Stomach (tissue), 8 donors: ENCODE measurements at regions not wholly inside any gene's neighbourhood (a gene's known extent, or its start where the extent isn't known, plus 50 kb on each side); places are given as distances from the start of the nearest gene placed in this dataset.

Experiments
- DNase-seq, 2 donors: peaks; one replicate each; pipeline versions ENCODE4 v3.0.0 to v3.0.0-alpha.2; 2013 to 2019
- H3K27ac ChIP-seq, 5 donors: fragments of 200-600 bp in 4 of 5; sonication (generic) in 4 of 5; one replicate each; pipeline ENCODE4 v1.5.1; 2013 to 2019; ENCODE audit warnings: mild to moderate bottlenecking in 1 of 5, moderate library complexity in 1 of 5
- H3K27me3 ChIP-seq, 3 donors: fragments of 200-600 bp; sonication (generic); one replicate each; pipeline ENCODE4 v1.5.1; 2017 to 2019; ENCODE audit warnings: mixed run types in 1 of 3
- H3K36me3 ChIP-seq, 4 donors: fragments of 200-600 bp; sonication (generic); 1 replicate in 3 of 4; 2 replicates in 1 of 4; pipeline ENCODE4 v1.5.1; 2016 to 2019
- H3K4me1 ChIP-seq, 4 donors: fragments of 200-600 bp; sonication (generic); one replicate each; pipeline ENCODE4 v1.5.1; 2016 to 2019
- H3K4me3 ChIP-seq, 4 donors: fragments of 200-600 bp; sonication (generic) in 3 of 4; one replicate each; pipeline ENCODE4 v1.5.1; 2016 to 2019; ENCODE audit warnings: mild to moderate bottlenecking in 1 of 4
- H3K9me3 ChIP-seq, 4 donors: fragments of 200-600 bp; sonication (generic); one replicate each; pipeline ENCODE4 v1.5.1; 2016 to 2019
- EP300 ChIP-seq: sonication (generic); formaldehyde crosslinking; IDR thresholded peaks from one replicate; pipeline ENCODE4 v1.6.1; 2017; ENCODE audit warnings: antibody characterized with exemption
- POLR2A ChIP-seq, 4 donors: fragments of 450-650 bp; IDR thresholded peaks; one replicate each; pipeline ENCODE4 v1.6.1; 2016; ENCODE audit warnings: antibody characterized with exemption in 4 of 4, control low read depth in 2 of 4, mild to moderate bottlenecking in 1 of 4, moderate library complexity in 1 of 4
- POLR2AphosphoS5 ChIP-seq, 3 donors: sonication (generic); formaldehyde crosslinking; IDR thresholded peaks; one replicate each; pipeline ENCODE4 v1.6.1; 2016; ENCODE audit warnings: antibody characterized with exemption in 3 of 3
- WGBS, 5 donors: extraction: QIAGEN DNeasy Blood & Tissue Kit in 3 of 5; methylation state at CpG; one replicate each; pipeline versions ENCODE4 v1.1.5 to v1.1.7; 2013 to 2018; 5-methylcytosine and 5-hydroxymethylcytosine counted together
- intact Hi-C: fragments of 100-400 bp; cut with DNase I; formaldehyde crosslinking; loops from one replicate; pipeline ENCODE4 v1.15.1; 2023; ENCODE audit warnings: low total_unique reads
- TF ChIP-seq, protein P1 (sequence below), 7 experiments: fragments of 450-650 bp in 4 of 7; fragments of 200-600 bp in 3 of 7; sonication (generic) in 3 of 7; IDR thresholded peaks; one replicate each; pipeline ENCODE4 v1.5.1; 2016 to 2019; ENCODE audit warnings: antibody characterized with exemption in 7 of 7, control low read depth in 2 of 7, mild to moderate bottlenecking in 1 of 7
- donor health status: healthy with polysubstance abuse.
- donor health status: Bipolar disorder and iron deficiency.
- donor health status: healthy.

DNA sequence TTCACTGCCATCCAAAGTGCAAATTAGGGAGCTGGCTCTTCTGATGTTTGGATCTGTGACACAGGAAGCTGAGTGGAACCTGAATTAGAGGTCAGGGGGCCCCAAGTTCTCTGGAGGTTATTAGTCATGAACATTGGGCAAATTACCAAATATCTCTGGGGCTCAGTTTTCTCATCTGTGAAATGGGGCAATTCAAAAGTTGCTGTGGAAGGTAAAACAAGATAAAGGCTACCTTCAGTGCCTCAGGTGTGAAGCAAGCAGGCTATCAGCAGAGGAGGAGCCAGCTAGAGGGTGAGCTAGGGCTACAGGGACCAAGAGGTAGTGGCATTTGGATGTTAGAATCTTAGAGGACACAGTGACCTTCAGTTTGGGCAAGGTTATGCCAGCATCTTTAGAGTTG, 89.4 kb upstream of the FAM136A start:
- intact Hi-C loops, result no loop called here
- no peaks in the 10 kb centered on the region for H3K27me3 ChIP-seq
- DNase-seq, result no peak
- H3K4me3 ChIP-seq, result no peak overlapping the region
- H3K36me3 ChIP-seq, result no peaks in the 10 kb centered on the region
- H3K9me3 ChIP-seq, result peaks cover 0 to 9% (median 3%) of the 10 kb centered on the region in 4 donors
- H3K4me1 ChIP-seq, result no peaks in the 10 kb centered on the region
- H3K27ac ChIP-seq, result no peak overlapping the region
- TF ChIP-seq EP300 (no peak), POLR2AphosphoS5 (IDR thresholded peaks at IDR 0.05) (no peak), POLR2A (IDR thresholded peaks at IDR 0.05) (no peak)
- TF ChIP-seq, protein P1, sequence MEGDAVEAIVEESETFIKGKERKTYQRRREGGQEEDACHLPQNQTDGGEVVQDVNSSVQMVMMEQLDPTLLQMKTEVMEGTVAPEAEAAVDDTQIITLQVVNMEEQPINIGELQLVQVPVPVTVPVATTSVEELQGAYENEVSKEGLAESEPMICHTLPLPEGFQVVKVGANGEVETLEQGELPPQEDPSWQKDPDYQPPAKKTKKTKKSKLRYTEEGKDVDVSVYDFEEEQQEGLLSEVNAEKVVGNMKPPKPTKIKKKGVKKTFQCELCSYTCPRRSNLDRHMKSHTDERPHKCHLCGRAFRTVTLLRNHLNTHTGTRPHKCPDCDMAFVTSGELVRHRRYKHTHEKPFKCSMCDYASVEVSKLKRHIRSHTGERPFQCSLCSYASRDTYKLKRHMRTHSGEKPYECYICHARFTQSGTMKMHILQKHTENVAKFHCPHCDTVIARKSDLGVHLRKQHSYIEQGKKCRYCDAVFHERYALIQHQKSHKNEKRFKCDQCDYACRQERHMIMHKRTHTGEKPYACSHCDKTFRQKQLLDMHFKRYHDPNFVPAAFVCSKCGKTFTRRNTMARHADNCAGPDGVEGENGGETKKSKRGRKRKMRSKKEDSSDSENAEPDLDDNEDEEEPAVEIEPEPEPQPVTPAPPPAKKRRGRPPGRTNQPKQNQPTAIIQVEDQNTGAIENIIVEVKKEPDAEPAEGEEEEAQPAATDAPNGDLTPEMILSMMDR (IDR thresholded peaks at IDR 0.05), result no peak

DNA sequence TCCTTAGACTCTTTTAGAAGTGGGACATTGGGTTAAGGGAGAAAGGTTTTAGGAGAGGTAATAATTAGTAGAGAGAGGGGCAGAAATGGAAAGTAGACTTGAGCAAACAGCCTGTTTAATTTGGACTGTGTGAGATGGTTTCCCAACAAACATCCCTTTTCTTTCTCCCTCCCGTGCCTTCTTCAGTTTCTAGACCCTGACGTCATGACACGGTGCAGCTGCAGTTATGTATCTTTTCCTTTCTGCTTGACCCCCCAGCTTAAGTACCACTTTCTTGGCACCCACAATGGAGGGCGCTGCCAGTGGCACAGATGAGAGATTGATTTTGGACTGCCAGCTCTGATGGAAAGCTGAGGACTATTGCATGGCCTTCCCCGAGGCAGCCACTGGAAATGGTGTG, 86.9 kb upstream of the FAM136A start:
- 75 to 89% (median 84%) methylated on average over 5 of the region's 5 CpGs for WGBS, 5 donors
- no peak for DNase-seq

DNA sequence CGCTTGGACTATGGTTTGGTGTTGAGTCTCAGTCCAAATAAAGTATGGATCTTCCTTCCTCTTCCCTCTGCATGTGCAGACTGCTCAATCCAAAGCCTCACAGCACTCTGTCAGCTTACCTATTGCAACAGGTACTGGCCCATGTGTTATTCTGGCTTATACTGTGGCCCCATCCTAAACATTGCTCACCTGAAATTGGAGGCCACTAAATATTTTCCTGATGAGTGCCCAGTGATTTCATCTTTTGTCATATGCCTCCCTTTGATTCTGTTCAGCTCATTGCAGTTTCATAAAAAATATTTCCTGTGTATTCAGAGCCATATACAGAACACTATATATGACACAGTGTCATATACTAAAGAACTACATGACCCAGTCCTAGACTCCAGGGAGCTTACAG, 86.3 kb upstream of the FAM136A start:
- 80 to 100% (median 97%) methylated on average over 1 of the region's 1 CpG for WGBS, 5 donors
- intact Hi-C loops, result no loop called here

More for the DNA sequence above, 86.9 kb upstream of the FAM136A start:
- no peaks in the 10 kb centered on the region for H3K36me3 ChIP-seq
- intact Hi-C loops, result no loop called here
- peaks cover 0 to 9% (median 3%) of the 10 kb centered on the region in 4 donors for H3K9me3 ChIP-seq
- TF ChIP-seq POLR2A (IDR thresholded peaks at IDR 0.05) (no peak), EP300 (no peak), POLR2AphosphoS5 (IDR thresholded peaks at IDR 0.05) (no peak)
- TF ChIP-seq, protein P1 (IDR thresholded peaks at IDR 0.05), result no peak
- H3K4me1 ChIP-seq, result no peaks in the 10 kb centered on the region
- peaks cover 0 to 12% (median 0%) of the 10 kb centered on the region in 3 donors for H3K27me3 ChIP-seq
- no peak overlapping the region for H3K4me3 ChIP-seq
- no peak overlapping the region for H3K27ac ChIP-seq

DNA sequence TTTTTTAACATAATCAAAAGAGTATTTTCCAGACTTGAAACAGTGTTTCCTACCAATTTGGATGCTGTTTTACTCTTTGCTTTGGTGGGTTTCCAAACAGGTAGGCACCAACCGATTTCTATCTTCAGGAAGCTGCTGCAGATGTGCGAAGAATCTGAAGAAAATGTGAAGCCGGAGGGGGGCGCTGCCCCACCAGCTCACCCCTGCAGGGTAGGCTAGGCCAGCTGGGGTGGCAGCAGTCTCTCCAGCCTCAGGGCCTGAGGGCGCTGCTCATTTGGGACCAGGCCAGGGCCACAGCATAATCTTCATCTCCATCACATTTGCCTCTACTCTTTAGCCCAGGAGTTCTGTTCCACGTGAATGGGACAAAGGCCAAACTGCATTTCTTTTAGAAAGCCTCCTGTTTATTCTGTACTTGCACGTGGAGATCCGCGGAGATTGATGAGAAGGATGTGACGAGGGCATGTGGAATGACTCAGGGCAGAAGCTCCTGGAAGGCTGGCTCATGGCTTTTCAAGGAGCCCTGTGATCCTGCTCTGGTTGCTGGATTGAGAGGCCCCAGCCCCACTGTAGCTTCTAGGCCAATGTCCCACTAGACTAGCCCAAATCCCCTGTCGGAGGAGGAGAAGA, 84.2 kb upstream of the FAM136A start:
- no peak for DNase-seq
- intact Hi-C loops, result no loop called here
- TF ChIP-seq POLR2A (IDR thresholded peaks at IDR 0.05) (no peak), POLR2AphosphoS5 (IDR thresholded peaks at IDR 0.05) (no peak), EP300 (no peak)
- TF ChIP-seq, protein P1 (IDR thresholded peaks at IDR 0.05), result no peak
- no peaks in the 10 kb centered on the region for H3K4me1 ChIP-seq
- no peak overlapping the region for H3K27ac ChIP-seq
- H3K9me3 ChIP-seq, result peaks cover 0 to 4% (median 0%) of the 10 kb centered on the region in 4 donors
- WGBS, 5 donors, result 67 to 72% (median 70%) methylated on average over 10 to 11 of the region's 11 CpGs
- peaks cover 0 to 27% (median 0%) of the 10 kb centered on the region in 3 donors for H3K27me3 ChIP-seq
- H3K36me3 ChIP-seq, result no peaks in the 10 kb centered on the region
- no peak overlapping the region for H3K4me3 ChIP-seq

More for the DNA sequence above, 86.3 kb upstream of the FAM136A start:
- Histone ChIP-seq H3K9me3 (peaks cover 0 to 7% (median under 1%) of the 10 kb centered on the region in 4 donors), H3K4me1 (no peaks in the 10 kb centered on the region), H3K4me3 (no peak overlapping the region), H3K27me3 (peaks cover 0 to 16% (median 0%) of the 10 kb centered on the region in 3 donors), H3K27ac (no peak overlapping the region), H3K36me3 (no peaks in the 10 kb centered on the region)
- no peak for DNase-seq
- TF ChIP-seq, protein P1 (IDR thresholded peaks at IDR 0.05), result no peak
- TF ChIP-seq POLR2AphosphoS5 (IDR thresholded peaks at IDR 0.05) (no peak), EP300 (no peak), POLR2A (IDR thresholded peaks at IDR 0.05) (no peak)
